HEK293T (cell line): ENCODE measurements at regions not wholly inside any gene's neighbourhood (a gene's known extent, or its start where the extent isn't known, plus 50 kb on each side); places are given as distances from the start of the nearest gene placed in this dataset.
"Not testable (repeated sequence)": the region's sequence is repeated elsewhere in the genome, so short reads cannot be mapped to it uniquely, and the experiment has no call there.

ENCODE experiments used
- CTBP1 ChIP-seq: fragments of 450-650 bp; IDR thresholded peaks from 2 replicates; pipeline ENCODE4 v1.6.1; 2016; ENCODE audit warnings: borderline replicate concordance
- SP1 ChIP-seq: fragments of 450-650 bp; IDR thresholded peaks from 2 replicates; pipeline ENCODE4 v1.6.1; 2017
- TARDBP ChIP-seq: fragments of 450-650 bp; IDR thresholded peaks from 2 replicates; pipeline ENCODE4 v1.6.1; 2016
- ZNF384 ChIP-seq: fragments of 450-650 bp; IDR thresholded peaks from 2 replicates; pipeline ENCODE4 v1.6.1; 2016

GRCh38 chr10:11684341-11684716 lies 57.9 kb upstream of the ECHDC3 start:
- not testable (repeated sequence) for TF ChIP-seq CTBP1, SP1, ZNF384, TARDBP
